NCI-H146 treated with DMSO at 0.1 percent for 48 hours (cell line): ENCODE measurements at regions not wholly inside any gene's neighbourhood (a gene's known extent, or its start where the extent isn't known, plus 50 kb on each side); places are given as distances from the start of the nearest gene placed in this dataset.
"Not testable (repeated sequence)": the region's sequence is repeated elsewhere in the genome, so short reads cannot be mapped to it uniquely, and the experiment has no call there.

Experiments
- DNase-seq: peaks from one replicate; lab custom pipeline; 2025; ENCODE audit not compliant: unreplicated experiment; lab: John Stamatoyannopoulos, UW

GRCh38 chr9:78663369-78663768, 366.4 kb downstream of the PSAT1 start:
- no peak for DNase-seq

GRCh38 chr9:78664370-78664769, 367.4 kb downstream of the PSAT1 start:
- DNase-seq: no peak

- DNase-seq: no peak
Measured at GRCh38 chr9:78666818-78667414, 370.0 kb downstream of the PSAT1 start.

- no peak for DNase-seq
Measured at GRCh38 chr9:78668148-78668832, 371.4 kb downstream of the PSAT1 start.

GRCh38 chr9:78669591-78669990, 372.7 kb downstream of the PSAT1 start:
- no peak for DNase-seq

GRCh38 chr9:78671785-78672184, 374.9 kb downstream of the PSAT1 start:
- DNase-seq: peak; percentile 11

- no peak for DNase-seq
Measured at GRCh38 chr9:78674874-78675273, 377.9 kb downstream of the PSAT1 start.

- no peak for DNase-seq
Measured at GRCh38 chr9:78676009-78676408, 379.1 kb downstream of the PSAT1 start.

- no peak for DNase-seq
Measured at GRCh38 chr9:78676623-78677022, 379.7 kb downstream of the PSAT1 start.

- no peak for DNase-seq
Measured at GRCh38 chr9:78677326-78677725, 380.4 kb downstream of the PSAT1 start.

GRCh38 chr9:78678877-78679276, 382.0 kb downstream of the PSAT1 start:
- DNase-seq: peak; percentile 62

- DNase-seq: no peak
Measured at GRCh38 chr9:78680196-78680595, 383.3 kb downstream of the PSAT1 start.

GRCh38 chr9:78682216-78682615, 385.3 kb downstream of the PSAT1 start:
- DNase-seq: no peak

GRCh38 chr9:78685471-78685870, 388.5 kb downstream of the PSAT1 start:
- no peak for DNase-seq

- no peak for DNase-seq
Measured at GRCh38 chr9:78688796-78689195, 391.9 kb downstream of the PSAT1 start.

- no peak for DNase-seq
Measured at GRCh38 chr9:78691542-78691941, 394.6 kb downstream of the PSAT1 start.

- no peak for DNase-seq
Measured at GRCh38 chr9:78692871-78693270, 395.9 kb downstream of the PSAT1 start.

GRCh38 chr9:78694974-78695373, 398.0 kb downstream of the PSAT1 start:
- peak; percentile 86 for DNase-seq

- DNase-seq: peak; percentile 79
Measured at GRCh38 chr9:78695519-78695918, 398.6 kb downstream of the PSAT1 start.

GRCh38 chr9:78697618-78698017, 400.7 kb downstream of the PSAT1 start:
- no peak for DNase-seq

GRCh38 chr9:78698371-78698770, 401.4 kb downstream of the PSAT1 start:
- DNase-seq: no peak

- not testable (repeated sequence) for DNase-seq
Measured at GRCh38 chr9:78699217-78699616, 402.3 kb downstream of the PSAT1 start.

- DNase-seq: not testable (repeated sequence)
Measured at GRCh38 chr9:78704153-78704552, 407.2 kb downstream of the PSAT1 start.
